Endodermal cell (in vitro differentiated cells): ENCODE measurements at regions not wholly inside any gene's neighbourhood (a gene's known extent, or its start where the extent isn't known, plus 50 kb on each side); places are given as distances from the start of the nearest gene placed in this dataset.

Experiments
- DNase-seq: peaks from one replicate; pipeline ENCODE4 v3.0.0-alpha.2; 2017
- H3K27ac ChIP-seq: 2 replicates; pipeline ENCODE4 v1.5.1; 2013; ENCODE audit warnings: mild to moderate bottlenecking, low read depth, low read length, moderate library complexity
- H3K27me3 ChIP-seq: 2 replicates; pipeline ENCODE4 v1.6.1; 2013; ENCODE audit warnings: mild to moderate bottlenecking, low read length, moderate library complexity; ENCODE audit not compliant: insufficient read depth, control insufficient read depth, poor library complexity, severe bottlenecking
- H3K36me3 ChIP-seq: 2 replicates; pipeline ENCODE4 v1.7.0; 2013; ENCODE audit warnings: mild to moderate bottlenecking, low read length, moderate library complexity; ENCODE audit not compliant: control insufficient read depth, insufficient read depth
- H3K4me1 ChIP-seq: one replicate; pipeline ENCODE4 v1.7.0; 2013; ENCODE audit warnings: low read length; ENCODE audit not compliant: control insufficient read depth, insufficient read depth
- H3K4me3 ChIP-seq: 2 replicates; pipeline ENCODE4 v1.5.1; 2013; ENCODE audit warnings: mild to moderate bottlenecking, low read length, moderate library complexity
- H3K9ac ChIP-seq: 2 replicates; pipeline ENCODE4 v1.6.1; 2013; ENCODE audit warnings: mild to moderate bottlenecking, low read length, moderate library complexity; ENCODE audit not compliant: poor library complexity, severe bottlenecking; ENCODE audit errors: extremely low read depth
- H3K9me3 ChIP-seq: 2 replicates; pipeline ENCODE4 v1.6.1; 2013; ENCODE audit warnings: mild to moderate bottlenecking, low read length, moderate library complexity; ENCODE audit not compliant: control insufficient read depth
- H3K27ac Mint-ChIP-seq: 2 replicates; pipeline ENCODE4 v1.8.0; 2020; ENCODE audit warnings: mixed read lengths
- H3K27me3 Mint-ChIP-seq: 2 replicates; pipeline ENCODE4 v1.8.0; 2021; ENCODE audit warnings: mild to moderate bottlenecking, mixed read lengths; ENCODE audit not compliant: insufficient read depth
- H3K36me3 Mint-ChIP-seq: 2 replicates; pipeline ENCODE4 v1.8.0; 2020; ENCODE audit warnings: low read depth, mixed read lengths
- H3K4me1 Mint-ChIP-seq: 2 replicates; pipeline ENCODE4 v1.8.0; 2020; ENCODE audit warnings: mixed read lengths
- H3K4me3 Mint-ChIP-seq: 2 replicates; pipeline ENCODE4 v1.8.0; 2020; ENCODE audit warnings: mild to moderate bottlenecking, moderate library complexity, mixed read lengths
- H3K9me3 Mint-ChIP-seq: 2 replicates; pipeline ENCODE4 v1.8.0; 2020; ENCODE audit warnings: mild to moderate bottlenecking, mixed read lengths
- CTCF ChIP-seq: fragments of 200-600 bp; sonication (generic); conservative IDR thresholded peaks from 2 replicates; pipeline ENCODE4 v1.5.0; 2021; ENCODE audit warnings: antibody characterized with exemption, mild to moderate bottlenecking
- WGBS, 2 experiments: methylation state at CpG; one replicate each; pipeline versions ENCODE4 v1.1.5 to v1.1.7; 2013; ENCODE audit warnings: missing lambda C conversion rate in 2 of 2, mixed read lengths in 1 of 2; ENCODE audit not compliant: insufficient coverage in 1 of 2, insufficient read length in 1 of 2; 5-methylcytosine and 5-hydroxymethylcytosine counted together

- Mint-ChIP-seq H3K4me3 (no peak overlapping the region), H3K9me3 (peaks cover 14% of the 10 kb centered on the region), H3K27ac (no peak overlapping the region), H3K4me1 (no peaks in the 10 kb centered on the region), H3K36me3 (no peaks in the 10 kb centered on the region), H3K27me3 (peaks cover 13% of the 10 kb centered on the region)
- no peak for DNase-seq
- Histone ChIP-seq H3K27ac (no peak overlapping the region), H3K4me1 (no peaks in the 10 kb centered on the region), H3K9ac (no peak overlapping the region), H3K9me3 (no peaks in the 10 kb centered on the region), H3K4me3 (no peak overlapping the region), H3K27me3 (no peaks in the 10 kb centered on the region), H3K36me3 (no peaks in the 10 kb centered on the region)
- 85% methylated on average over 3 of the region's 3 CpGs; no CpG with 5 or more reads in 1 of the 2 experiments for WGBS, 2 experiments
- TF ChIP-seq CTCF = no peak
Observed at GRCh38 chr1:37281354-37281753, 193.0 kb upstream of the ZC3H12A start.

GRCh38 chr1:37282764-37283163 is 191.6 kb upstream of the ZC3H12A start:
- H3K36me3 Mint-ChIP-seq = no peaks in the 10 kb centered on the region
- H3K9ac ChIP-seq = no peak overlapping the region
- no peaks in the 10 kb centered on the region for H3K36me3 ChIP-seq
- H3K4me1 Mint-ChIP-seq = no peaks in the 10 kb centered on the region
- peaks cover 17% of the 10 kb centered on the region for H3K27me3 Mint-ChIP-seq
- no peaks in the 10 kb centered on the region for H3K4me1 ChIP-seq
- no peak overlapping the region for H3K27ac Mint-ChIP-seq
- H3K4me3 ChIP-seq = no peak overlapping the region
- peaks cover 14% of the 10 kb centered on the region for H3K9me3 Mint-ChIP-seq
- H3K27ac ChIP-seq = no peak overlapping the region
- H3K9me3 ChIP-seq = no peaks in the 10 kb centered on the region
- WGBS, 2 experiments = 82 to 93% methylated on average over 3 to 5 of the region's 6 CpGs
- no peak for TF ChIP-seq CTCF
- DNase-seq = no peak
- no peaks in the 10 kb centered on the region for H3K27me3 ChIP-seq
- no peak overlapping the region for H3K4me3 Mint-ChIP-seq

- H3K36me3 ChIP-seq = no peaks in the 10 kb centered on the region
Observed at GRCh38 chr1:37284053-37284452, 190.3 kb upstream of the ZC3H12A start.

More at GRCh38 chr1:37284053-37284452, 190.3 kb upstream of the ZC3H12A start:
- Mint-ChIP-seq H3K4me3 (no peak overlapping the region), H3K27me3 (peaks cover 17% of the 10 kb centered on the region), H3K27ac (no peak overlapping the region), H3K9me3 (peaks cover 14% of the 10 kb centered on the region), H3K4me1 (no peaks in the 10 kb centered on the region), H3K36me3 (no peaks in the 10 kb centered on the region)
- H3K4me1 ChIP-seq = no peaks in the 10 kb centered on the region
- WGBS, 2 experiments = 79 to 84% methylated on average over 3 to 4 of the region's 4 CpGs
- no peak overlapping the region for H3K9ac ChIP-seq
- no peak overlapping the region for H3K4me3 ChIP-seq
- TF ChIP-seq CTCF = no peak
- H3K27me3 ChIP-seq = no peaks in the 10 kb centered on the region
- no peaks in the 10 kb centered on the region for H3K9me3 ChIP-seq
- H3K27ac ChIP-seq = no peak overlapping the region
- DNase-seq = no peak
